CD4-positive, alpha-beta T cell treated with Interleukin-15 for 1 hour (primary cell): ENCODE measurements at regions not wholly inside any gene's neighbourhood (a gene's known extent, or its start where the extent isn't known, plus 50 kb on each side); places are given as distances from the start of the nearest gene placed in this dataset.

Experiments used
- DNase-seq: peaks from one replicate; pipeline ENCODE4 v3.0.0-alpha.2; 2020

DNA sequence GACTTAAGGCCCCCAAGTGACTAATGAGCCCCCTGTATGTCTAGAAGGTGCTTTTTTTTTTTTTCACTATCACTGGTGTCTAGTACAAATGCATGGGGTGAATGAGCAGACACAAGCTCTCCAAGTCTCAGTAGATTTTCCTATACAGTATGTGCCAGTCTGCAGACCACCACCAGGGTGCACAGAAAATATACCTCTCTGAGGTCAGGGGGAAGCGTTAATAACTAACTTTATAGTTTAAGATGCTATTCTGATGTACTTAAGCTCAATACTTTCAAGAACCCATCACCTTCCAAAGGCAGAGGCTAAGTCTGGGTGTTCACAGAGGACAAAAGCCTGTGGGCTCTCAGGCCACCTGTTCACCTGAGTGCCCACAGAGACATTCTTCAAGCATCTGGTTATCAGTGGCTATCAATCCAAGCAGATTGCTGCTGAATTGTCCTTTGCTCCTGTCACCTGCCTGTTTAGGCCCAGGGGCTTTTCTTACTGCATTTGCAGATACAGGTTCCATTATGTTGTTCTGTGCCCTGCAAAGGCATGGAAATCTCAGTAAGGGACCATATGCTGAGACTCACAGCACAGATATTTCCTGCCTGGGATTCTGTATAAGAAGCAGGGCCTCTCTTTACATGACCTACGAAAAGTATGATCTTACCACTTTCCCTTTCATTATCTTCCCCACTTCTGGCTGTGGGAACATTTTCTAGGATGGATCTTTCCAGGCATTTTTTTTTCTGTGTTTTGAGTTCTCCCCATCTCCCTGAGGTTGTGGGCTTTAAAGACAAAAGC is 534.6 kb downstream of the TNS1 start:
- no peak for DNase-seq

GRCh38 chr2:217467331-217467730 is 535.5 kb downstream of the TNS1 start:
- no peak for DNase-seq

GRCh38 chr2:217466805-217467204 is 536.0 kb downstream of the TNS1 start:
- no peak for DNase-seq

DNA sequence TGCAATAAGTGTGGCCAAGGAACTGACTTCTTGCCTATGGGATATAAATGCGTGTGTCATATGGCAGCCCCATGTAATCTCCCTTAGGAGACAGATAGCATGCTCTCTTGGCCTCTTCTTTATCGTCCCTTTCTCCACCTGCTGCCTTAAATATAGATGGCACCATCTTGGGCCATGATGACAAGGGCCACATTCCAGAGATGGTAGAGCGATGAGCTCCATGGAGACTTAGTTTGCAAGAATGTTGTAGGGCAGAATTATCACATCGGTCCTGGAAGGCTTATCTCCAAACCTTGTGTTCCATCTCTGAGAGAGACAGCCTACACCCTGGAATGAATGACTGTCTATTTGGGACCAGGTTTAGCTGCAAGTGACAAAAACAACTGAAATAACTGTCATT is 536.7 kb downstream of the TNS1 start:
- no peak for DNase-seq

GRCh38 chr2:217465100-217465499 is 537.7 kb downstream of the TNS1 start:
- no peak for DNase-seq

GRCh38 chr2:217463402-217464075 is 539.3 kb downstream of the TNS1 start:
- DNase-seq, result no peak

DNA sequence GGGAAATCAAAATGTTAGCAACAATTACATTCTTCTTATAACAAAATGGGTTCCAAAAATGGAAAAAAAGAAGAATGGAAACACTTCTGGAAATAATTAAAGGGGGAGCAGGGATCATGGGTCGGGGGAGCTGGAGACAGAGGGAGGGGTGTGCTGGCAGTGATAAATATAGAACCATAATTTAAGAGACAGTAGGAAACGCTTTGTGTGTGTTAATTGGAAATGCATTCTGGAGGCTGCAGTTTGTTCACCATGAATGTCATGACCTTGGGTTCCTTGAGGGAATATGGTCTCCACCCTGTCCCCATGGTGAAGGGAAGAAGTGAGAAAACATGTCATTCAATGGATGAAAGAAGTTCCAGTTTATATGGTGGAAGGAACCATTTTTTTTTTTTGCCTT is 540.7 kb downstream of the TNS1 start:
- no peak for DNase-seq

DNA sequence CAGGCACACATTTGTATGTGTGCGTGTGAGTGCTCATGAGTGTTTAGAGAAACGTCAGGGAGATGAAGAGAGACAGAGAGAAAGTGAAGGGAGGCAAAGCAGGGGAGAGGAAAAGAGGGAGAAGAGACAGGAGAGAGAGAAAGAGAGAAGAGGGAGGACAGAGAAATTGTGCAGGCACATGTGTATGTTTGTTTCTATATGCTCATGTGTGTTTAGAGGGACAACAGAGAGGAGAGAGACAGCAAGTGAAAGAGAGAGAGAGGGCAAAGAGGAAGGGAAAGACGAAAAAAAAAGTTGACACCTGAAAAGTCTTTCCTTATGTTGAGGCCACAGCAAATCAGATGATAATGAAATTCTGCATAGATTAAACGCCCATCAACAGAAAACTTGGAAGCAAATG is 541.1 kb downstream of the TNS1 start:
- DNase-seq, result no peak

- DNase-seq, result no peak
These were observed 543.0 kb downstream of the TNS1 start for GRCh38 chr2:217459680-217460405.

GRCh38 chr2:217459016-217459415 is 543.8 kb downstream of the TNS1 start:
- no peak for DNase-seq

GRCh38 chr2:217456016-217456415 is 546.8 kb downstream of the TNS1 start:
- DNase-seq, result no peak

DNA sequence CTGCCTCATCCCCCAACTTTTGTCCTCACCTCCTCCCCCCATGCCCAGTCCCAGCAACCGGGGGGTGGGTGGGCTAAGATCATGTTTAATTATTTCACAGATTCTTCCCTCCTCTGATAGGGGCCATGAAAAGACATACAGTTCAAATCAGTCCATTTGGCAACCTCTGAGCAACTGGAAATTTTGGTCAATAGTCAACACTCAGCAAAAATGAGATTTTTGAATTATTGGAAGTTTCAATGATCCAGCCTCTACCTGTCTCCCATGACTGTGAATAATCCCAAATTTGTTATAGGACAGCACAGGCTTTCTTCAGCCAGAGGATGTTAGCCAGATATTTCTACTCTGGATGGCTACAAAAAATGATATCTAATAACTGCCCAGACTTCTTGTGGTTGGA is 549.9 kb downstream of the TNS1 start:
- no peak for DNase-seq

DNA sequence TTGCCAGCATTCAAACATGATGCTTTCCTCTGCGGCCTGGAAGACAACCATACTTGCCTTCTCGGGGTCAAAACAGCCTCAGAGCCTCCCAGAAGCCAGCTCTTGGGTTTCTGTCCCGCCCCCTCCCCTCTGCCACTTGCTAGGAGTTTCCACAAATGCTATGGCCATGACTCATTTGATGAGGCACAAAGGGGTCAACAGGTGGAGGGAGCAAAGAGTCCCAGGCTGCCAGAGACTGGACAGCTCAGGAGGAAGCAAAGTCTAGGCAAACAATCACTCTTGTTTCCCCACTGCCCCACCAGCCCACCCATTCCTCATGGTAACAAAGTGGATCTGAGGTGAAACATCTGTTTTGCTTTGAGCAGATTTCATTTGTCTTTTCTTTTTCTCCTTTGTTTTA is 551.1 kb downstream of the TNS1 start:
- DNase-seq, result no peak

DNA sequence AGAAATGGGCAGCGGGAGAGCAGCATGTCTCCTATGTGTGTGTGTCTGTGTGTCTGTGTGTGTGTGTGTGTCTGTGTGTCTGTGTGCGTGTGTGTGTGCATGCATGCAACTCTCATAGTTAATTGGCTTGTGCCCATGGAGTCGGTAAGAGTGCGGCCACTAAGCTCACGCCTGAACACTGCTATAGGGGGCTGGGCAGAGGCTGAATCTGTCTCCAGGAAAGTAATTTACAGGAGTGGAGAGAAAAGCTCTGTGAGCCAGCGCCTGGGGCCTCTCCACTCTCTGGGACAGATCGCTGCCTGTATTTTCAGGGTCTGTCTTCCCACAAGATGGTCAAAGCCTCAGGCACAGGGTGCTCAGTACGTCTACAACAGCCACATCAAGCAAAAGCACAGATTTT is 553.4 kb downstream of the TNS1 start:
- no peak for DNase-seq

DNA sequence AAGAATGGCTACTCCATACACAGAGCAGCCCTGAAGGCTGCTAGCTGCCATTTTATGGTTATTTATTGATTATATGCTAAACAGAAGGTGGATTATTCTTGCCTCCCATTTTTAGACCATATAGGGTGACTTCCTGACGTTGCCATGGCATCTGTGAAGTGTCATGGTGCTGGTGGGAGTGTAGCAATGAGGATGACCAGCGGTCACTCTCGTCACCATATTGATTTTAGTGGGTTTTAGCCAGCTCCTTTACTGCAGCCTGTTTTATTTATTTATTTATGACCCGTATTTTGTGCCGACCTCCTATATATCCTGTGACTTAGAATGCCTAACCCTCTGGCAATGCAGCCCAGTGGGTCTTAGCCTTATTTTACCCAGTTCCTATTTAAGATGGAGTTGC is 553.9 kb downstream of the TNS1 start:
- no peak for DNase-seq

DNA sequence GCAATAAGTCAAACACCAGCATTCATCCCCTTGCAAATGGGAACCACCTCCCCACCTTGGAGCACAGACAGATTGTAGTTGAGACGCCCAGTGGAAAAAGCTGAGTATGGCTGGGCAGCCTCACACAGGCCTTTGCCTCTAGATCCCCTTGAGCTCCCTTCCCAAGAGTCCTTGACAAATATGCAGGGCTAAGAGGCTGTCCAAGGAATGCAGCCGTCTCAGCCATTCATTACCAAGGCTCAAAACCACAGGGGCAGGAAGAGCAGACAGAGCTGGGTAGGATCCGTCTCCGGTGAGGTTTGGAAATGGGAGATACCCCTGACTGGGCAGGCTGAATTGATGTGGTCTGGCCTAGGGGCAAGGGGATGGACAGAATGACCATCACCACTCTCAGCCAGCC is 557.1 kb downstream of the TNS1 start:
- DNase-seq, result no peak

DNA sequence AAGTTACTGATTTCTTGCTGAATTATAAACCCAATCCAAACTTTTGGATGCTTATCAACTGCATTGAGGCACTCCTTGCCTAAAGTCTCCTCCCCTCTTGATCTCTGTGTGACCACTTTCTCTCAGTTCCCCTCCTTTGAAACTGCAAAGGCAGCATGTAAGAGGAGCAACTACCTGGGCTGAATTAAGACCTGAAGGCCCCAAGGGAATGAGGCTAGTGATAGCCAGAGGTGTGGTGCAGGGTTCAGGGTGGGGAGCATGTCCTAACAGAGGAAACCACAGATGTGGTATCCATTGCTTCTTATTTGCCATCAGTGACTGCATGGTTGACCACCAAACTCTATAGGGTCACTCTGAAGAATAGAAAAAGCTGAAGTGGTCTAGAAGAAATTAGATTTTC is 557.9 kb downstream of the TNS1 start:
- DNase-seq, result no peak

GRCh38 chr2:217444509-217444908 is 558.3 kb downstream of the TNS1 start:
- no peak for DNase-seq

GRCh38 chr2:217443601-217444000 is 559.2 kb downstream of the TNS1 start:
- DNase-seq, result no peak

GRCh38 chr2:217440000-217440399 is 562.8 kb downstream of the TNS1 start:
- DNase-seq, result no peak

DNA sequence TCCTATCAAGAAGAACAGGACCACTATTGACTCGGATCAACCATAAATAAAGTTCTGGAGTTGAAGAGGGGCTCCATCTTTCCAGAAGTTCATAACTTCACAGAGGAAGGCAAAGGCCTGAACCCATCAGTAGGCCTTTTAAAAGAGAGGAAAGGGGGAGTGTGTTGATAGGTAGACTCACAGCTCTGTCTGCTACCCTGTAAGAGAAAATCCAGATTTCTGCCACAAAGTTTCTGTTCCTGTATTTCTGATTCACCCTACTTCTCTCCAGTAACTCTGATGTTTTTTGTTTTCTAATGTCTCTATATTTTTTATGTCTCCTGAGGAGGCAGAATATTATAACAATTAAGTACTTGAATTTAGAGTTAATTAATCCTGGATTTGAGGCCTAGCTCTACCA is 564.0 kb downstream of the TNS1 start:
- no peak for DNase-seq

- DNase-seq, result no peak
These were observed 564.7 kb downstream of the TNS1 start for GRCh38 chr2:217438136-217438535.

- DNase-seq, result no peak
These were observed 565.4 kb downstream of the TNS1 start for GRCh38 chr2:217437290-217437870.

DNA sequence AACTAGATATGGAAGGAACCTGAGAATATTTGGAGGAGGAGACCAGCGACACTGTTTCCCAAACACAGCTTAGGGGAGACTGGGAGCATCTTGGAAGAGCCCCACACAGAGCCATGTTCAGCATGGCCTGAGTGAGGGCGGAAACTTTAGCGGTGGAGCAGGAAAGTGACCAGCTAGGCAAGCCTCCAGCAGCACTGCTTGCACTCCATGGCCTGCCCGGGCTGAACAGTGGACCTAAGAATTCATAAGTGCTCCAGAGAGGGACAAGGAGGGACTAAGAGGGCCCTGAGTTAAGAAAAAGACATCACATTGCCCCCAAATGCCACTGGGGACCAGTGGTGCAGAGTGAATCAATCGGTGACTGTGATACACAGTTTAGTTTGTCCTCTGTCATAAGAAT is 566.4 kb downstream of the TNS1 start:
- no peak for DNase-seq
